Iris pigment epithelial cell (primary cell): ENCODE measurements at regions not wholly inside any gene's neighbourhood (a gene's known extent, or its start where the extent isn't known, plus 50 kb on each side); places are given as distances from the start of the nearest gene placed in this dataset.
A peak's percentile ranks its signal among the peaks of the same experiment; 100 is the strongest.

ENCODE experiments used
- DNase-seq: peaks from one replicate; pipeline ENCODE4 v3.0.0-alpha.2; 2011; ENCODE audit warnings: low read depth

DNA sequence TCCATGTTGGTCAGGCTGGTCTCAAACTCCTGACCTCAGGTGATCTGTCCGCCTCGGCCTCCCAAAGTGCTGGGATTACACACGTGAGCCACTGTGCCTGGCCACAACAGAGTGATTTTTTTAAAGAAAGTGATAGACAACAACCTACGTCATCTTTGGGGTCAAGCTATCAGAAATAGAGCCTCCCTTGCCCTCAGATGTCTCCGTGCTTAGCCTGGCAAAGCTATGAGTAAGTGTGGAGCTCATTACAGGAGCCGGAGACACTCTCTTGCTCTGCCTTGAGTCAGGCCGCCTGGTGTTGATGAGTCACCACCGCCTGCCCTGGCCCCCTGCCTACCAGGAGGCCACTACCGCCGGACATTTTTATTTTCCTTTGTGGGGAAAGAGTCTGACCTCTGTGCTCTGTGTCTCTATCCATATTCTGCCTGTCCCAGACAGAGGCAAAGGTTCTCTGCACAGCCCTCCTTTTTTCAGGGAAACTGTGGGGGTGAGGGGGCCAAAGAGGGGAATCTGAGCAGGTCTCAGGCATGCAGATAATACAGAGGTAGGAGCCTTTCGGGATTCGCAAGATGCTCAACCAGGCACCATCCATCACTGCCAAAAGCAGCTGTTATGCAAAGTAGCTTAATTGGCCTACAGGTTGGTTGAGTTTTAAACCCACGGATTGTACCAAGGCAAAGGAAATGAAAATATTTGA is 123.7 kb upstream of the CPEB4 start:
- DNase-seq = peak; percentile 98

DNA sequence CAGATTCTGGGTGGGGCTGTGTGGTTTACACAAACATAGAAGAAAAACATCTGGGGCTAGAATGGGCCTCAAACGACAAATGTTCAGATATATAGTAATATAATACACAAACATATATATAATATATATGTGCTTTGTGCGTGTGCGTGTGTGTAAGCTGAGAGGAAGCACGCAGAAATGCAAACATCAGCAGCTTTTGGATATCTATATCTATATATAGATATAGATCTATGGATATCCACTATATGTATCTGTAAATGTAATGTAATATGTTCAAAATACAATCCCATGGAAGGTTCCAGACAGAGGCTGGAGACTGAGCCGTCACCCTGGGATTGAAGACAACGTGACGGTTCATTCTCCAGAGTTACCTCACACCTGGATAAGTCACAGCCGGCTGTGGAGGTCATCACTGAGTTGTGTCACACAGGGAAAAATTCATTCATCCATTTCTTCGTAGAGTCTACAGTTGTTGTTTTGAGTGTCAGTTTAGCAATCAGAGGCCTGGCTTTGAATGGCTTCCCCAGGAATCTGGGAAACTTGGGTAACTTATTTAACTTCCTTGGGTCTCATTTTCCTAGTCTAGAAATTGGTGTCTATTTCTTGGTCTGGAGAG is 123.0 kb upstream of the CPEB4 start:
- no peak for DNase-seq

DNA sequence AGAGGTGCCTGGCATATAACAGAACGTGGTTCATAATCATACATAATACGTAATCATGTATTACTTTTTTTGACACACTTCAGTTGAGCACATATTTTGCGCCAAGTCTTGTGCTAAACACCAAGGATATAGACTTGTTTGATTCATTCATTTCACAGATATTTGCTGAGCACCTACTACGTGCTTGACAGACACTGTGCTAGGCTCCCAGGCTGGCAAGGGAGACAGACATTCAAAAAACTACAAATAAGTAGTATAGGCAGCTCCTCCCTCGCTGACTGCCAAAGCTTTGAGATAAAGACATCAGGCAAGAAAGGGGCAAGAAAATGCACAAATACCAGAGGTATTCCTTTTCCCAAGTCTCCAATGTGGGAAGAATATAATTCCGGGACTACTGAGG is 122.5 kb upstream of the CPEB4 start:
- DNase-seq = no peak

DNA sequence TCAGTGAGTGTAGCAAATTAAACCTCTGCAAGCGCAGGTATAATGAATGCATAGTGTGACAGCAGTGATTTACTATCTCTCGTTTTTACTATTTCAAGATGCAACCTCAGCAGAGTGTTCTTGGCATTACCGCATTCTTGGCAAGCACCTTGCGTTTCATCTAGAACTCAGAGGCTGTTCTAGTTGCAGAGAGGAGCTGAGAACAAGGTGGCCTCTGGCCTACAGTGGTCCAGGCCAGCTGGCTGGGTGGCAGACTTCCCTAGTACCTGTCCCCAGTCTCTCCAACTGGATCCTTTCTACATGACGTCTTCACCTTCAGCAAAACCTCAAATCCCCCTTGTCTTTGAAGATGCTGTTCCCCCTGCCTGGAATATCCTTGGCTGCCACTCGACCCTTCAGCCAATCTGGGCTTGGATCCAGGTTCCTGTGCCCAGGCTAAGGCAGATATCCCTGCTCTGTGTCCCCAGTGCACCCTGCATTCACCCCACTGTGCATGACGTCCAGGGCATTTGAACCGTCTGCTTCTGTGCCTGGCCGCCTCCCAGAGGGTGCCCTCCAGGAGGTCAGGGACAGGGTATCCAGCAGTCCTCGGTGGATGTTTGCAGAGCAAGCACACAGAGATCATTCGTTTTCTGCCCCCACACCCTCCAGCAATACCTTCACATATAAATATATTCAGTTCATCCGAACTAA is 120.4 kb upstream of the CPEB4 start:
- no peak for DNase-seq

DNA sequence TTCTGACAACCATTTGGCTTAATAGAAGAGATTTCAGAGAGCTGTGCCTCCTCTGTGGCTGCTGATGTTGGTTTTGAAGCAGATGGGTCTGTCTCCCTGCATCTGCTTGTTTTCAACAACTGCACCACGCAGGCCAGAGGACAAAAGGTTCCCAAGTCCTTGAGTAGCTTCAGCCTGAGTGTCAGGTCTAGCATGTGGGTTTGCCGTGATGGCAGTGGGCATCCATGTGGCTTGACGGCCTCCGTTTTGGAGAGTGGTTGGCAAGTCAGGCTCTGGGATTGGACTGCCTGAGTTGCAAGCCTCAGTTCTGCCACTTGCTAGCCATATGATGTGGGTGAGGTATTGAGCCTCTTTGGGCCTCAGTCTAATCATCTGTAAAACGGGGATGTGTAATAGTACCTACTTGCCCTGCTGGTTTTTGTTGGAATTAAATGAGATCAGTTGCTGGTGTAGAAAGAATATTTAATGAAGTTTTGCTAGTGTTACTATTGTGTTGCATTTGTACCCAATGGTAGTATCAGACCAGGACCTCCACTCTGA is 119.8 kb upstream of the CPEB4 start:
- DNase-seq = no peak

DNA sequence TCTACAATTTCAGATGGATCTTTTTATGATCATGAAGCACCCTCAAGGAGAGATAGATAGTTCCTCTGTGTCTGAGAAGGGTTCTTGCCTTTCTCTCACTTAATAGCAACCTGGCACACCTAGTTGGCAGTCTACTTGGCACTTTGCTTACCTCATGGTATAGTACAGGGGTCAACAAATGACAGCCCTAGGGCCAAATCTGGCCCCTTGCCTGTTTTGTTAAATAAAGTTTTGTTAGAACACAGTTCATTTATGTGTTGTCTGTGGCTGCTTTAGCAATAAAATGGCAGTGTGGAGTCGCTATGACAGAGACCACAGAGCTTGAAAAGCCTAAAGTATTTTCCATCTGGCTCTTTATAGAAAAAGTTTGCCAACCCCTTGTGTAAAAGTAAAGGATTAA is 119.3 kb upstream of the CPEB4 start:
- DNase-seq = no peak

DNA sequence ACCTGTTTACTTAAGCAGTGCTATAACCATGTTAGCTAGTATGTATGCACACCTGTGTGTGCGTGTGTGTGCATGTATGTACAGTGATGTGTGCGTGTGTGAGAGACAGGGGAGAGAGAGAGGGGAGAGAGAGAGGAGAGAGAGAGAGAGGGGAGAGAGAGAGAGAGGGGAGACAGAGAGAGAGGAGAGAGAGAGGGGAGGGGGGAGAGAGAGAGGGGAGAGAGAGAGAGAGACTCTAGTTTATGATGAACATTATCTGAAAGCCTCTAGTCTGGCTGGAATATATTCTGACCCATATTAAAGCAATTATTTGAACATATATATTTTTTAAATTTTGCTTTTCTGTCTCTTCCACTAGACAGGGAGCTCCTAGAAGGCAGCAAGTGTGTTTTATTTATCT is 117.5 kb upstream of the CPEB4 start:
- DNase-seq = no peak

DNA sequence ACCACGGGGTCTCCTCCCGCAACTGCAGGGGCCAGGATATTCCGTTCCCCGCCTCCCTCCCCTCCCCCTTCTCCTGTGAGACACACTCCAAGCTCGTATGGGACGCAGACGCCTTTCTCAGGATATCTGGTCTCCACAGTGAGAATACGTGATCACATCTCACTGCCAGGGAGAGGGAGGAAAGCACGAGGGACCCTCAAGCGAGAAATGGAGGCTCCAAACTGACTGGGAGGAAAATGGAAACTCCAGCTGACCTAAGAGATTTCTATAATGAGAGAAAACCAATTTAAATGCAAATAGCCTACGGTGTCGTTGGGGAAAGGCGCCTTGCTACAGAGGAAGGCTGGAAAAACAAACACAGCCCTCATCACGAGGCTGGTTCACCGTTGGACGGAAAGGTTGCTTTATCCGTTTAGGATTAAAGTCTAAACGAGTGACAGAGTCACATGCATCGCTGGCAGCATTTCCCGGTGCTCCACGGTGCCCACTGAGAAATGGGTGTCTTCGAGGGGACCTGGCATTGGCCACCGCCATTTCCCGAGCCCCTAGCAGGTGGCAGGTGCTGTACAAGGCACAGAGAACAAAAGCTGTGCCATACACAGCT is 116.9 kb upstream of the CPEB4 start:
- DNase-seq = peak; percentile 30

DNA sequence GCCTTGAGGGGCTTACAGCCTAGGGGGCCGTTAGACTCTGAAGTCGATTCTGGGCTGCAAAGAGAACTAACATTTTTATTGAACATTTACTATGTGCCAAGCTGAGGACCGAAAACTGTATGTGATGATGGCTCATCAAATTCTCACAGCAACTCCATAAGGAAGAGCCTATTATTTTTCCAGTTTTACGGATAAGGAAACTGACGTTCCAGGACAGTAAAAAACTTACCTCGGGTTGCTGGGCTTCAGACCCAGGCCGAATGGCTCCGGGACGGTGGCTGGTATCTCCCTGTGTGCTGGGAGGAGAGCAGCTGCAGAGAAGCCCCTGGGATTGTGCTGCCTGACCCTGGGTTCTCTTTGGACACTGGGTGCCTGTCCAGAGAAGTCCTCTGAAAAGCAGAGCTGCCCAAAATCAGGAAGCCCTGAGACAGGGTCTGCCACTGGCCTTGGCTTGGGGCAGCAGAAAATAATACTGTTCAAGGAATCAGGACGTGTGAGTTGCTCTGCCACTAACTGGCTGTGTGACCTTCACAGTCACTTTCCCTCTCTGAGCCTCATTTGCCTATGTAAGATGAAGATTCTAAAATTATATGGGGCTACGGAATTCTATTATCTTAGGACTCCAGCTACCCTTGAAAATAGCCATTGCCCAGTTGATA is 116.3 kb upstream of the CPEB4 start:
- no peak for DNase-seq

DNA sequence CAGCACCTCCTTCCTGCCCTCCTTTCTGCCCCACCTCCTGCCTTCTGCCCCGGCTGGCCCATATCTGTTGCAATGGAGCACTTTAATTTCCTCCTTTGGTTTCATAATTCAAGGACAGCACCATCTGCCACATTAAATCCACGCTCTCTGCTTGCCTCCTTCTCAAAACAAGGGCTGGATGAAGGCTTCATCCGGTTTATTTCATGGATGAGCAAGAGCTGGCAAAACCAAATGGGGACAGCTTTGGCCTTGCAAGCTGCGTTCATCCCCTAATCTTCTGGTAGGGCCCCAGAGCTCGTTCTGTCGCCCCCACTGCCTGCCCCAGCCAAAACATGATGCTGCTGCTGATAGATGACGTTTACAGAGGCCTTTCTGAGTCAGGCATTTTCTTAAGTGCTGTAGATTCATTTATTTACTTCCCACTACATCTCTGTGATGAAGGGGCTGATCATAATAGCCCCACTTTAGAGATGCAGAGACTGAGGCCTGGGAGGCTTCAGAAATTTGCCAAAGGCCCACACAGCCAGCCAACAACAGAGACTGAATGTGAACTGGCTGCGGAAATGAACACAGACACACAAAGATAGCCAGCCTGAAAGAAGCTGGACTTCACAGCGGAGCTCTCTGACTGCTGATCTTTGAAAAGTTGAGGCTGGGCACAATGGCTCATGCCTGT is 115.6 kb upstream of the CPEB4 start:
- DNase-seq = peak; percentile 54

DNA sequence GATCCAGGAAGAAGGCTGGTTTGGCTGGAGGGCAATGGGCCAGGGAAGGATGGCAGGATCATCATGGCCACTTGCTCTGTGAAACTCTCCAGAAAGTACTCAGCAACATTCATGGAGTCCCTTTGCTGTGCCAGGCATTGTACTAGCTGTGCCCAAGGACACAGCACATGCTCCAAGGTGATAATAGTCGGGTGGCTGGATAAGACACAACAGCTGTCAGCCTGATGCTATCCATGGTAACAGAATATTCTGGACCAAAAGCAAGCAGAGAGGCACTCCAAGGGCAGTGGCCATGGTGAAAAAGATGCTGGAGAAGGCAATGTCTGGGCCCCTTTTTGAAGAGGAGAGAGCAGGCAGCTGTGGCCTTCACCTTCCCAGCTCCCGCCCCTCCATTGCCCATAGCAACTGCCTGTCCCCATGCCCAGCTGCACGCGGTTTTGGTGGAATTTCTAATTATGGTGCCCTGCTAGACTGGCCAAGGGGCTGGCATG is 113.8 kb upstream of the CPEB4 start:
- no peak for DNase-seq

DNA sequence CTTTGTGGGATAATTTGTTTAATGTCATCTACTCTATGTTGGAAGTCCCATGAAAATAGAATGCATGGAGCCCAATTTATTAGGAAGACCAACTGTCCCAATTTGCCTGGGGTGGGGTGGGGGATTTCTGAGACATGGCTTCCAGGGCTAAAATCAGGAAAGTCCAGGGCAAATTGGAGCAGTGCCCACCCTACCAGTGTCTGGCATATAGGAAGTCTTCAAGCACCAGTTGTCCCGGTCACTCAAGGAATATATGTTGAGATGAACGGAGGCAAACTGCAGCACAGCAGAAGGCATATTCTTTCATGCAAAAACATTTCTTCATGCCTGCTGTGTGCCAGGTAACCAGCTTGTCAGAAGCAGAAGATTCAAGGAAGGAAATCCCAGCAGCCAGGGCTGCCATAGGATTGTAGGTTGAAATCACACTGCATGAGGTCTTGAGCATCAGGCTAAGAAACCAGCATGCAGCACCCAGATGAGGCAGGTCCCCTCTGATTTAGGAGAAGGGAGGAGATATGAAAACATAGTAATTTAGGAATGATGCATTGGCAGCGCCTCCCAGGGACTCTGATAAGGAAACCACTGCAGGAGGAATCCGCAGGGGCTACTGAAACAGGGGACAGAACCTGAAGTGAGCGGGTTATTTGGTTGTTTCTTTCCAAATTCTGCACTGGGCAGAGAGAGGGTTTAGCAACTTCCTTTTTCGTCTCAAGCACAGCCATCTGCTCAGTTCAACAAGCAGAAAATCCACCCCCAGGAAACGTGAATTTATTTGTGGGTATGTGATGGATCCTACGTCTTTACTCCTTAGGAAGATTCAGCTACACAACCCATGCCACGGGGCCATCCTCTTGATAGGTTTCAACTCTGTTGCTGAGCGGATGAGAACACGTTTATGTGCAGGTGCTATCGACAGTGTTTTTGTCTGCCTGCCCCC is 112.6 kb upstream of the CPEB4 start:
- DNase-seq = no peak

DNA sequence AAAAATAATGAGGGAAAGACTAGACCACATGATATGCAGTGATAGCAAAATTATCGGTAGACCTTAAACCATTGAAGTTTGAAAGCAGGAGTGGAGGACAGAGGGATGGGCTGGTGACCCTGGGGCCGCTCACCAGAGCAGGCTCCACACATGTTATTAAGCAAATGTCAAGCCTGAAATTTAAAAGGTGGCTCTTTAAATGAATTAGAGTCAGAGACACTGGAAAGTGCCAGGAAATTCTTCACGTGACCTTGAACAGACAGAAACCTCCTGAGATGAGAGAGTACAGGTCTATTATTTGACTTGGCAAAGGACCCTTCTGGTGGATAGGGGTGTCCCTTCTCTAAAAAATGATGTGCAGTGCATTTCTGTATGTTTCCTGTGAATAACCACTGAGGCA is 111.0 kb upstream of the CPEB4 start:
- no peak for DNase-seq

DNA sequence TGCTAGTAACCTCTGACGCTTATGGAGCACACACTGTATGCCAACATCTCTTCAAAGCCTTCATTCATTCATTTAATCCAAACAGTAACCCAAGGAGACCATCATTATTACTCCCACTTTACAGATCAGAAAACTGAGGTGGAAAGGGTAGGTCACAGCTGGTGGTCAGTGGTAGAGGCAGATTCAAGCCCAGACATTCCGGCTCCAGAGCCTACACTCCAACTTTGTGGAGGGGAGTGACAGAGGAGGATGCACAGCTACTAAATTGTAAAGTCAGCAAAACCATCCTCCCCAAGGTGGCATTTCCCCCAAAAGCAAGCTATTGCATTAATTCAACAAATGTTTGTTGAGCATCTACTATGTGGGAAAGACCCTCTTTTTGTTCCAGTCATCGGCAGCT is 110.5 kb upstream of the CPEB4 start:
- DNase-seq = no peak

DNA sequence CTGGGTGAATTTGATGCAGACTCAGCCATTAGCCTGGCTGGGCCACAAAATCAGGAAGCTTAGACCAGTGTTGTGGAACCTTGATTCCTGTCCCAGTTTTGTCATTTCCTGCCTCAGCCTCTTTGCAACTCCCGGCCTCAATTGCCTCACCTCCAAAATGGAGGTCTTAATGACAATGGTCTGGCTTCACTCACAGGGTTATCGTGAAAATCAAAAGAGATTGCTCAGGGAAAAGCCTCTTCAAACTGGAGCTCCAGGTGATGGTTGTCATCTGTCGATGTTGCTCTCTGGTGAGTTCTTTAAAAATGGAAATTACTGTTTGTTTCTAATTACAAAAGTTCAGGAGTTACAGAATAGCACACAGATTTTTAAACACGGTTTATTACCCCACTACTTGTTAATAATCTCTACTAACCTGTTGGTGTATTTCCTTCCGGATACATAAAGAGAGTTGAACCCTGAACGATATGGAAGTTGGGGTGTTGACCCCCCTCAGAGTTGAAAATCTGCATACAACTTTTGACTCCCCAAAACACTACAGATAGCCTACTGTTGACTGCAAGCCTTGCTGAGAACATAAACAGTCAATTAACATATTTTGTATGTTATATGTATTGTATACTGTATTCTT is 109.9 kb upstream of the CPEB4 start:
- no peak for DNase-seq

DNA sequence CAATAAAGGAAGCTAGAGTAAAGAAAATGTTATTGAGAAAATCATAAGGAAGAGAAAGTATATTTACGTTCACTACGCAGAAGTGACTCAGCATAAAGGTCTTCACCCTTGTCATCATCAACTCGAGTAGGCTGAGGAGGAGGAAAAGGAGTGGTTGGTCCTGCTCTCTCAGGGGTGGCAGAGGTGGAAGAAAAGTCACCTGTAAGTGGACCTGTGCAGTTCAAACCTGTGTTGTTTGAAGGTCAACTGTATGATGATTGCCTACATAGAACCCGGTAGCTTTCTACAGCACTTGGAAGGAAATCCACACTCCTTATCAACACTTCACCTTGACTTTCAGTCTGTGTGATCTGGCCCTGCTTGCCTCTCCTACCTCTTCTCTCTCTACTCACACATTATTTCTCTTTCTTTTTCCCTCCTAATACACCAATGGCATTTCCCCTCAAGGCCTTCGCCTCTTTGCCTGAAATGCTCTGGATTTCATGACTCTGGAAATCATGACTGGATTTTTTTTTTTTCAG is 109.3 kb upstream of the CPEB4 start:
- peak; percentile 49 for DNase-seq

DNA sequence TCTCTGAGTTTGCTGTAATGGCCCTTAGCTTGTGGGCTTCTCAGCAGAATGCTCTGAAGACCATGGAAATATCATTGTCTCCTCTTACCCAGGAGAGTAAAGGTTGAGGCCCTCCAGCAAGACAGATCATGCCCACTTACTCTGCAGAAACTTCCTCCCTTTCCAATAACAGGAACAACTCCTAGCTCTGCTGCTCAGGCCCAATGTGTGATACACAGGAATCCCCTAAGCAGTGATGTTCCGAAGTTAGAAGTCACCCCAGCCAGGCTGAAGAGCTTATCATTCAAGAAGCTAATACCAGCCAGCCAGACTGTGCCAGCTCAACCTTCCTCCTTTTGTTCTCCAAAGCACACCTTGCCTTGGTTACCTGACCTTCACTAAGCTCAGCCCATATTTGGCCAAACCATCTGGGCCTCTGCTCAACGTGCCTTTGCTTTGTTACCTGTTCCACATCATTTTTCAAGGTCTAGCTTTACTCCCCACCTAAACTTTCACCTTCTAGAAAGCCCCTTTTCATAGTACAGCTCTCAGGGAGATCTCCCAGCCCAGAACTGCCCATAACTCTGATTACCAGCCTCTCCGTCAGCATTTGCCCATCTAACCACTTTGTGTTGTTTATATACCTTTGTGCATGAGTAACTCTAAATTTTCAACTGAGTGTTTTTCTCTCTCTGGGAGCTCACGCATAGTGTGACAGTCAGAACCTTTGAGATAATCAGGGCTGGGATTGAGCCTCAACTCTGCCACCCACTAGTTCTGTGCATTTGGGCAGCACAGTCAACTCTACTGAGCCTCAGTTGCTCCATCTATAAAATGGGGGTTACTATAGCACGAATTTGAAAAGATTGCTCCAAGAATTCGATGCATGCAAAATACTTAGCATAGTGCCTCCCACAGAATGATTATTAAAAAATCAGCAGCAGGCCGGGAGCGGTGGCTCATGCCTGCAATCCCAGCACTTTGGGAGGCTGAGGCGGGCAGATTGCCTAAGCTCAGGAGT is 107.6 kb upstream of the CPEB4 start:
- no peak for DNase-seq

DNA sequence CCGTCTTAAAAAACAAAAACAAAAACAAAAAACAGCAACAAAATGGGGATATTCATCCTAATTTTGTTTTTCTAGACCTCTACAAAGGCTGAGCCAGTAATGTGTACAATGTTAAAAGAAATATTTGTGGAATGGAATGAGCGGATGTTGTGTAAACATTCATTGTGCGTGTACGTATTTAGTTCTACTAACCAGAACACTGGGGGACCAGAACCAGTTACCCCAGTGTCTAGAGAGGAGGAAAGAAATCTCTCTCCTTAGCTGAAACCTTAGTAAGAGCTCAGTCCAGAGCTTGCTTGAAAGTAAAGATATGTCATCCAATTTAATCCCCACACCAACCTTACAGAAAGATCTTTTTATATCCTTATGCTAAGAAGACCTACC is 106.7 kb upstream of the CPEB4 start:
- DNase-seq = peak; percentile 73
